PC-3 (cell line): ENCODE measurements at regions not wholly inside any gene's neighbourhood (a gene's known extent, or its start where the extent isn't known, plus 50 kb on each side); places are given as distances from the start of the nearest gene placed in this dataset.
A peak's percentile ranks its signal among the peaks of the same experiment; 100 is the strongest.

Experiments
- ATAC-seq: fragments of 200-7000 bp; cut with Tn5 transposase; 2 replicates; pipeline ENCODE4 v1.9.1; 2020; ENCODE audit warnings: mild to moderate bottlenecking, moderate library complexity
- BruUV-seq: library from RNA; stranded (reverse); fragments of 400-500 nt; replicated peaks from 2 replicates; lab custom pipeline; 2021; lab: Mats Ljungman, UMichigan
- CTCF ChIA-PET: fragments of 300-600 bp; sonication (Branson Sonifier 250); formaldehyde crosslinking; loops from one replicate; lab custom pipeline; 2022; ENCODE audit warnings: antibody characterized with exemption; lab: Charles Lee
- POLR2A ChIA-PET: fragments of 300-600 bp; sonication (Branson Sonifier 250); formaldehyde crosslinking; loops from one replicate; lab custom pipeline; 2022; ENCODE audit warnings: antibody characterized with exemption; ENCODE audit not compliant: unreplicated experiment; lab: Charles Lee
- DNase-seq: peaks from one replicate; pipeline ENCODE4 v3.0.0-alpha.2; 2015
- H2AFZ ChIP-seq: fragments of 300-600 bp; sonication (generic); 2 replicates; pipeline ENCODE4 v1.6.0; 2016; ENCODE audit warnings: antibody characterized with exemption, low read length
- H3F3A ChIP-seq: fragments of 300-600 bp; sonication (generic); one replicate; pipeline ENCODE4 v1.6.0; 2017; ENCODE audit warnings: antibody characterized with exemption, low read length, control low read depth, mild to moderate bottlenecking; ENCODE audit not compliant: unreplicated experiment
- H3K27ac ChIP-seq: fragments of 300-600 bp; sonication (generic); 2 replicates; pipeline ENCODE4 v1.5.1; 2016; ENCODE audit warnings: mild to moderate bottlenecking, low read length
- H3K27me3 ChIP-seq: fragments of 300-600 bp; sonication (generic); 2 replicates; pipeline ENCODE4 v1.6.1; 2016; ENCODE audit warnings: low read length, mixed read lengths
- H3K36me3 ChIP-seq: fragments of 300-600 bp; sonication (generic); 2 replicates; pipeline ENCODE4 v1.6.1; 2016; ENCODE audit warnings: low read depth, mixed run types, low read length, mixed read lengths
- H3K4me1 ChIP-seq: fragments of 300-600 bp; sonication (generic); 2 replicates; pipeline ENCODE4 v1.5.1; 2016; ENCODE audit warnings: low read length; ENCODE audit not compliant: insufficient read depth
- H3K4me2 ChIP-seq: fragments of 300-600 bp; sonication (generic); 2 replicates; pipeline ENCODE4 v1.6.0; 2016; ENCODE audit warnings: low read length
- H3K4me3 ChIP-seq: fragments of 300-600 bp; sonication (generic); 2 replicates; pipeline ENCODE4 v1.5.1; 2016; ENCODE audit warnings: mild to moderate bottlenecking, low read length, mixed read lengths
- H3K79me2 ChIP-seq: fragments of 300-600 bp; sonication (generic); 2 replicates; pipeline ENCODE4 v1.6.1; 2017; ENCODE audit warnings: low read length, mixed read lengths
- H3K9ac ChIP-seq: fragments of 300-600 bp; sonication (generic); 2 replicates; pipeline ENCODE4 v1.6.0; 2016; ENCODE audit warnings: mild to moderate bottlenecking, low read length
- H3K9me2 ChIP-seq: fragments of 300-600 bp; sonication (generic); replicated peaks from 2 replicates; pipeline ENCODE4 v1.6.1; 2016; ENCODE audit warnings: mixed run types, low read length, mixed read lengths
- H3K9me3 ChIP-seq: fragments of 300-600 bp; sonication (generic); 2 replicates; pipeline ENCODE4 v1.6.1; 2016; ENCODE audit warnings: low read length, mixed read lengths
- H4K20me1 ChIP-seq: fragments of 300-600 bp; sonication (generic); 2 replicates; pipeline ENCODE4 v1.6.1; 2016; ENCODE audit warnings: low read length, mixed read lengths
- CTCF ChIP-seq: fragments of 300-600 bp; sonication (generic); conservative IDR thresholded peaks from 2 replicates; pipeline ENCODE4 v1.5.1; 2017; ENCODE audit warnings: antibody characterized with exemption, low read depth, mild to moderate bottlenecking, low read length
- EZH2 ChIP-seq: fragments of 300-600 bp; sonication (generic); IDR thresholded peaks from one replicate; pipeline ENCODE4 v1.6.1; 2017; ENCODE audit warnings: antibody characterized with exemption, mild to moderate bottlenecking, low read length; ENCODE audit not compliant: unreplicated experiment
- EZH2phosphoT487 ChIP-seq: fragments of 300-600 bp; sonication (generic); IDR thresholded peaks from 2 replicates; pipeline ENCODE4 v1.6.1; 2018; ENCODE audit warnings: mild to moderate bottlenecking, antibody characterized with exemption, low read length, borderline replicate concordance
- intact Hi-C: fragments of 100-400 bp; cut with micrococcal nuclease; formaldehyde crosslinking; loops from 2 replicates; pipeline ENCODE4 v1.9.0; 2023

GRCh38 chr7:149692557-149692982, 80.8 kb downstream of the ZNF467 start:
- H3K27ac ChIP-seq = no peak overlapping the region
- H3K4me2 ChIP-seq = no peak overlapping the region
- no peak overlapping the region for H2AFZ ChIP-seq
- POLR2A ChIA-PET = no interaction called here
- DNase-seq = no peak
- no TSS peak for BruUV-seq
- 0 out of 2 replicates have a peak, but pooled peaks cover 3% of the 10 kb centered on the region for H3K27me3 ChIP-seq
- no peaks in the 10 kb centered on the region for H3K9me2 ChIP-seq
- TF ChIP-seq EZH2 = no peak
- no peak for TF ChIP-seq CTCF
- no peak for TF ChIP-seq EZH2phosphoT487
- H4K20me1 ChIP-seq = no peaks in the 10 kb centered on the region
- no peaks in the 10 kb centered on the region for H3K36me3 ChIP-seq
- H3K9ac ChIP-seq = no peak overlapping the region
- no peaks in the 10 kb centered on the region for H3F3A ChIP-seq
- intact Hi-C loops = no loop called here
- no peaks in the 10 kb centered on the region for H3K4me1 ChIP-seq
- CTCF ChIA-PET = no interaction called here
- H3K4me3 ChIP-seq = no peak overlapping the region
- ATAC-seq = no peak
- no peaks in the 10 kb centered on the region for H3K79me2 ChIP-seq
- H3K9me3 ChIP-seq = 0 out of 2 replicates have a peak, but pooled peaks cover 8% of the 10 kb centered on the region

GRCh38 chr7:149692056-149692455, 81.3 kb downstream of the ZNF467 start:
- H3K4me1 ChIP-seq = no peaks in the 10 kb centered on the region
- no peak overlapping the region for H3K9ac ChIP-seq
- H2AFZ ChIP-seq = no peak overlapping the region
- no peaks in the 10 kb centered on the region for H3F3A ChIP-seq
- H3K4me3 ChIP-seq = no peak overlapping the region
- no peaks in the 10 kb centered on the region for H3K36me3 ChIP-seq
- DNase-seq = no peak
- TF ChIP-seq EZH2phosphoT487 = no peak
- no peak for TF ChIP-seq CTCF
- TF ChIP-seq EZH2 = no peak
- no peak for ATAC-seq
- no peaks in the 10 kb centered on the region for H4K20me1 ChIP-seq
- H3K4me2 ChIP-seq = no peak overlapping the region
- H3K9me3 ChIP-seq = 0 out of 2 replicates have a peak, but pooled peaks cover 6% of the 10 kb centered on the region
- ChIA-PET POLR2A (no interaction called here), CTCF (no interaction called here)
- 0 out of 2 replicates have a peak, but pooled peaks cover 3% of the 10 kb centered on the region for H3K27me3 ChIP-seq
- intact Hi-C loops = no loop called here
- BruUV-seq = no TSS peak
- no peaks in the 10 kb centered on the region for H3K9me2 ChIP-seq
- H3K27ac ChIP-seq = no peak overlapping the region
- no peaks in the 10 kb centered on the region for H3K79me2 ChIP-seq

- Histone ChIP-seq H4K20me1 (no peaks in the 10 kb centered on the region), H3K79me2 (no peaks in the 10 kb centered on the region), H3K9me2 (no peaks in the 10 kb centered on the region), H3K9me3 (no peaks in the 10 kb centered on the region), H3K27ac (no peak overlapping the region), H2AFZ (no peak overlapping the region), H3K4me3 (no peak overlapping the region), H3K9ac (no peak overlapping the region), H3K27me3 (0 out of 2 replicates have a peak, but pooled peaks cover 3% of the 10 kb centered on the region), H3K36me3 (no peaks in the 10 kb centered on the region), H3F3A (no peaks in the 10 kb centered on the region), H3K4me2 (no peak overlapping the region), H3K4me1 (no peaks in the 10 kb centered on the region)
- CTCF ChIA-PET = no interaction called here
- TF ChIP-seq EZH2phosphoT487 = no peak
- TF ChIP-seq CTCF = no peak
- TF ChIP-seq EZH2 = no peak
- ATAC-seq (no peak), DNase-seq (peak; percentile 54)
- intact Hi-C loops = no loop called here
- POLR2A ChIA-PET = no interaction called here
- BruUV-seq = TSS peak; percentile 64
These were observed 82.5 kb downstream of the ZNF467 start for GRCh38 chr7:149690688-149691446.
